CD8-positive, alpha-beta memory T cell (primary cell): ENCODE measurements at regions not wholly inside any gene's neighbourhood (a gene's known extent, or its start where the extent isn't known, plus 50 kb on each side); places are given as distances from the start of the nearest gene placed in this dataset.
A peak's percentile ranks its signal among the peaks of the same experiment; 100 is the strongest.

ENCODE experiments used
- CTCF ChIA-PET: fragments of 350-600 bp; sonication (Branson Sonifier 250); formaldehyde crosslinking; loops from one replicate; lab custom pipeline; 2021; ENCODE audit warnings: antibody characterized with exemption; lab: Charles Lee
- POLR2A ChIA-PET: fragments of 350-600 bp; sonication (Branson Sonifier 250); formaldehyde crosslinking; loops from one replicate; lab custom pipeline; 2021; ENCODE audit warnings: antibody characterized with exemption; lab: Charles Lee
- DNase-seq, 5 donors: peaks; one replicate each; pipeline versions ENCODE4 v3.0.0 to v3.0.0-alpha.2; 2020 to 2022; ENCODE audit warnings: mixed read lengths in 1 of 5
- H3K27ac ChIP-seq: one replicate; pipeline ENCODE4 v1.7.0; 2013; ENCODE audit warnings: low read depth, mild to moderate bottlenecking, low read length, moderate library complexity
- H3K27me3 ChIP-seq: 2 replicates; pipeline ENCODE4 v1.7.0; 2013; ENCODE audit warnings: low read length, mild to moderate bottlenecking; ENCODE audit not compliant: insufficient read depth, poor library complexity, severe bottlenecking
- H3K36me3 ChIP-seq: 2 replicates; pipeline ENCODE4 v1.7.0; 2013; ENCODE audit warnings: mild to moderate bottlenecking, low read length, moderate library complexity; ENCODE audit not compliant: insufficient read depth
- H3K4me1 ChIP-seq: 2 replicates; pipeline ENCODE4 v1.7.0; 2013; ENCODE audit warnings: mild to moderate bottlenecking, low read length, moderate library complexity; ENCODE audit not compliant: insufficient read depth
- H3K4me3 ChIP-seq: 2 replicates; pipeline ENCODE4 v1.7.0; 2013; ENCODE audit warnings: mild to moderate bottlenecking, low read length
- H3K9me3 ChIP-seq: 2 replicates; pipeline ENCODE4 v1.7.0; 2013; ENCODE audit warnings: mild to moderate bottlenecking, low read length
- H3K27ac Mint-ChIP-seq, 8 donors: one replicate each; pipeline ENCODE4 v1.8.0; 2020 to 2021; ENCODE audit warnings: mixed read lengths in 8 of 8, mild to moderate bottlenecking in 6 of 8, inconsistent platforms in 3 of 8, moderate library complexity in 3 of 8
- H3K27me3 Mint-ChIP-seq, 2 donors: one replicate each; pipeline ENCODE4 v1.8.0; 2020 to 2021; ENCODE audit warnings: mixed read lengths in 2 of 2, mild to moderate bottlenecking in 1 of 2, moderate library complexity in 1 of 2
- H3K36me3 Mint-ChIP-seq, 3 donors: one replicate each; pipeline ENCODE4 v1.8.0; 2020 to 2021; ENCODE audit warnings: mixed read lengths in 3 of 3, inconsistent platforms in 1 of 3, mild to moderate bottlenecking in 1 of 3
- H3K4me1 Mint-ChIP-seq, 3 donors: one replicate each; pipeline ENCODE4 v1.8.0; 2020 to 2021; ENCODE audit warnings: mixed read lengths in 3 of 3, inconsistent platforms in 1 of 3, mild to moderate bottlenecking in 1 of 3
- H3K4me3 Mint-ChIP-seq, 7 donors: one replicate each; pipeline ENCODE4 v1.8.0; 2020 to 2021; ENCODE audit warnings: mixed read lengths in 7 of 7, mild to moderate bottlenecking in 6 of 7, moderate library complexity in 4 of 7, inconsistent platforms in 2 of 7
- H3K9me3 Mint-ChIP-seq, 5 donors: one replicate each; pipeline ENCODE4 v1.8.0; 2020 to 2022; ENCODE audit warnings: mixed read lengths in 5 of 5, mild to moderate bottlenecking in 3 of 5, moderate library complexity in 2 of 5, inconsistent platforms in 1 of 5

DNA sequence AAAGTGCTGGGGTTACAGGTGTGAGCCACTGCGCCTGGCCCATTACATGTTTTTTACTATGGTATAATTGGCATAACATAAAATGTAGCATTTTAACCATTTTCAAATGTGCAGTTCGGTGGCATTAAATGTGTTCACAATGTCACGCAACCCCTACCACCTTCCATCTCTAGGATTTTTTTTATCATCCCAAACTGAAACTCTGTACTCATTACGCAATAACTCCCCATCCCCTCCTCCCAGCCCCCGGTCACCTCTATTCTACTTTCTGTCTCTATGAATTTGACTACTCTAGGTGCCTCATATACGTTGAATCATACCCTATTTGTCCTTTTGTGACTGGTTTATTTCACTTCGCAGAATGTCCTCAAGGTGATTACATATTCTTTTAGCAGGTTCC, 233.1 kb upstream of the ARID1B start:
- CTCF ChIA-PET = no interaction called here
- H3K36me3 ChIP-seq = no peaks in the 10 kb centered on the region
- POLR2A ChIA-PET = no interaction called here
- no peaks in the 10 kb centered on the region for H3K4me1 ChIP-seq
- Mint-ChIP-seq H3K36me3 (no peaks in the 10 kb centered on the region), H3K4me3 (no peak overlapping the region), H3K27me3 (peaks cover 9 to 25% of the 10 kb centered on the region in 2 donors), H3K27ac (no peak overlapping the region), H3K4me1 (no peaks in the 10 kb centered on the region), H3K9me3 (peaks cover 0 to 2% (median 0%) of the 10 kb centered on the region in 5 donors)
- H3K4me3 ChIP-seq = no peak overlapping the region
- no peak overlapping the region for H3K27ac ChIP-seq
- no peak for DNase-seq
- no peaks in the 10 kb centered on the region for H3K27me3 ChIP-seq
- H3K9me3 ChIP-seq = no peaks in the 10 kb centered on the region

DNA sequence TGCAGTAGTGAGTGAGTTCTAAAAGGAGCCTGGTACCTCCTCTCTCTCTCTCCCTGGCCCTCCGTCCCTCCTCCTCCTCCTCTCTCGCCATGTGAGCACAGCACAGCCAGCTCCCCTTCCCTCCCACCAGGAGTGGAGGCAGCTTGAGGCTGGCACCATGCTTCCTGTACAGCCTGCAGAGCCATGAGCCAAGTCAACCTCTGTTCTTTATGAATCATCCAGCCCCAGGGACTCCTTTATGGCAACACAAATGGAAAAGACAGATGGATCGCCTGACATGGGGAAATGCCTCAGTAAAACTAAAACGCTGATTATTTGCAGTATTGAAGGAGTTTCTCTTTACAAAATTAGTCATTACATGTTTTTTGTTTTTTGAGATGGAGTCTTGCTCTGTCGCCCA, 233.7 kb upstream of the ARID1B start:
- no peaks in the 10 kb centered on the region for H3K27me3 ChIP-seq
- H3K9me3 ChIP-seq = no peaks in the 10 kb centered on the region
- Mint-ChIP-seq H3K27me3 (peaks cover 9 to 25% of the 10 kb centered on the region in 2 donors), H3K27ac (no peak overlapping the region), H3K4me1 (no peaks in the 10 kb centered on the region), H3K9me3 (peaks cover 0 to 2% (median 0%) of the 10 kb centered on the region in 5 donors), H3K36me3 (no peaks in the 10 kb centered on the region), H3K4me3 (no peak overlapping the region)
- CTCF ChIA-PET = no interaction called here
- H3K4me1 ChIP-seq = no peaks in the 10 kb centered on the region
- no peak overlapping the region for H3K4me3 ChIP-seq
- H3K27ac ChIP-seq = no peak overlapping the region
- H3K36me3 ChIP-seq = no peaks in the 10 kb centered on the region
- POLR2A ChIA-PET = no interaction called here
- no peak for DNase-seq

GRCh38 chr6:156538875-156539660, 238.1 kb upstream of the ARID1B start:
- H3K4me1 Mint-ChIP-seq = no peaks in the 10 kb centered on the region
- no peaks in the 10 kb centered on the region for H3K36me3 Mint-ChIP-seq
- no peak overlapping the region for H3K27ac ChIP-seq
- DNase-seq = no peak
- H3K4me3 Mint-ChIP-seq = no peak overlapping the region
- CTCF ChIA-PET = no interaction called here
- H3K36me3 ChIP-seq = no peaks in the 10 kb centered on the region
- no peak overlapping the region for H3K4me3 ChIP-seq
- peaks cover 12 to 15% of the 10 kb centered on the region in 2 donors for H3K27me3 Mint-ChIP-seq
- no peaks in the 10 kb centered on the region for H3K4me1 ChIP-seq
- no peak overlapping the region for H3K27ac Mint-ChIP-seq
- POLR2A ChIA-PET = no interaction called here
- H3K27me3 ChIP-seq = no peaks in the 10 kb centered on the region
- H3K9me3 ChIP-seq = no peaks in the 10 kb centered on the region
- no peaks in the 10 kb centered on the region for H3K9me3 Mint-ChIP-seq

GRCh38 chr6:156534594-156534993, 242.6 kb upstream of the ARID1B start:
- H3K4me1 Mint-ChIP-seq = no peaks in the 10 kb centered on the region
- H3K4me3 Mint-ChIP-seq = no peak overlapping the region
- Histone ChIP-seq H3K27ac (no peak overlapping the region), H3K27me3 (no peaks in the 10 kb centered on the region), H3K9me3 (no peaks in the 10 kb centered on the region), H3K36me3 (no peaks in the 10 kb centered on the region), H3K4me1 (no peaks in the 10 kb centered on the region), H3K4me3 (no peak overlapping the region)
- H3K27me3 Mint-ChIP-seq = peaks cover 6 to 7% of the 10 kb centered on the region in 2 donors
- no peaks in the 10 kb centered on the region for H3K9me3 Mint-ChIP-seq
- CTCF ChIA-PET = no interaction called here
- DNase-seq = no peak
- peak overlapping the region in 1 of 8 donors; percentile 8 for H3K27ac Mint-ChIP-seq
- POLR2A ChIA-PET = no interaction called here
- H3K36me3 Mint-ChIP-seq = no peaks in the 10 kb centered on the region

DNA sequence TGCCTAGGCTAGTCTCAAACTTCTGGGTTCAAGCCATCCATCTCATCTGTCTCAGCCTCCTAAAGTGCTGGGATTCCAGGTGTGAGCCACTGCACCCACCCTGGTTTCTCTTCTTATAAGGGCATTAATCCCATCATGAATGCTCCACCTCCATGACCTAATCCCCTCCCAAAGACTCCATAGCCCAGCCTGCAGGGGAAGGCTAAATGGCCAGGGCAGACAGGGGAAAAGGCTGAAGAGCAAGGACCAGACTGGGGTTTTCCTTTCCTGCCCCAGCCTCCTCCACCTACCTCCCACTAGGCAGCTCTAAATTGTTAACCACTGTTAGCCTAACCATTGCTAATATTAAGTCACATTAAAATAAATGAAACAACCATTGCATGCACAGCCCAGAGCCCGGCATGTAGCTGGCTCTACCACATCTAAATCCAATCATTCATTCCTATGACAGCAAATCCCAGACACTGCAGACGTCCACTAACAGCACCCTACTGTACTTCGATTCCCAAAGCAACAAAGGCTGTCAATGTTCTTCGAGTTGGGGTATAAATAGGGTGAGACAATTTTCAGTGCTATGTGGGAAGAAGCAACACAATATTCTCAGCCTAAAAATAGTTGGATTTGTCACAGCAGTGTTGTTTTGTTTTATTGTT, 243.2 kb upstream of the ARID1B start:
- Mint-ChIP-seq H3K4me3 (no peak overlapping the region), H3K27me3 (peaks cover 7 to 8% of the 10 kb centered on the region in 2 donors), H3K36me3 (no peaks in the 10 kb centered on the region), H3K9me3 (no peaks in the 10 kb centered on the region), H3K4me1 (no peaks in the 10 kb centered on the region), H3K27ac (peak overlapping the region in 1 of 8 donors; percentile 7)
- no peaks in the 10 kb centered on the region for H3K4me1 ChIP-seq
- H3K27ac ChIP-seq = no peak overlapping the region
- no peak overlapping the region for H3K4me3 ChIP-seq
- H3K36me3 ChIP-seq = no peaks in the 10 kb centered on the region
- POLR2A ChIA-PET = no interaction called here
- CTCF ChIA-PET = no interaction called here
- no peaks in the 10 kb centered on the region for H3K27me3 ChIP-seq
- no peak for DNase-seq
- H3K9me3 ChIP-seq = no peaks in the 10 kb centered on the region

- Mint-ChIP-seq H3K4me3 (no peak overlapping the region), H3K36me3 (no peaks in the 10 kb centered on the region), H3K4me1 (no peaks in the 10 kb centered on the region), H3K27me3 (peaks cover 4 to 18% of the 10 kb centered on the region in 2 donors), H3K9me3 (no peaks in the 10 kb centered on the region), H3K27ac (no peak overlapping the region)
- Histone ChIP-seq H3K4me3 (no peak overlapping the region), H3K36me3 (no peaks in the 10 kb centered on the region), H3K27me3 (no peaks in the 10 kb centered on the region), H3K27ac (no peak overlapping the region), H3K4me1 (no peaks in the 10 kb centered on the region), H3K9me3 (no peaks in the 10 kb centered on the region)
- CTCF ChIA-PET = no interaction called here
- no peak for DNase-seq
- POLR2A ChIA-PET = no interaction called here
Measured at GRCh38 chr6:156526081-156526480, 251.1 kb upstream of the ARID1B start.

DNA sequence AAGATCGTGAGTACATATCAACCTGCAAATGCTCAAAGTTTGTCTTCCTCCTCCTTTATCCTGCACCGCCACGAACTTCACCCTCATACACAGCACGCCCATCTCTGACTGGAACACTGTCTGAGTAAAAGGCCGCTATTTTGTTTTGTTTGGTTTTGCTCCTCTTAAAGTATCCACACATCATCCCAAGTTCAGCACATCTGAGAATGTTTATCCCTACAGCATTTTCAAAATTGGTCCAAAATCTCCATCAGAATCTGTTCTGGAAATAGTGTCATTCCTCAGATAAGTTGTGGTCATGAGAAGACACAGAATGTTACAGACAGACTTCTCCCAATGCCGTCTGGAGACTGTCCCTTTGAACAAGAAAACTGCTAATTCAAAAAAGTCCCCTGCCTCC, 251.6 kb upstream of the ARID1B start:
- no peaks in the 10 kb centered on the region for H3K4me1 ChIP-seq
- Mint-ChIP-seq H3K36me3 (no peaks in the 10 kb centered on the region), H3K4me3 (no peak overlapping the region), H3K4me1 (no peaks in the 10 kb centered on the region), H3K9me3 (no peaks in the 10 kb centered on the region), H3K27me3 (peaks cover 4 to 18% of the 10 kb centered on the region in 2 donors), H3K27ac (no peak overlapping the region)
- DNase-seq = no peak
- ChIA-PET POLR2A (no interaction called here), CTCF (no interaction called here)
- no peaks in the 10 kb centered on the region for H3K36me3 ChIP-seq
- H3K4me3 ChIP-seq = no peak overlapping the region
- H3K27me3 ChIP-seq = no peaks in the 10 kb centered on the region
- H3K27ac ChIP-seq = no peak overlapping the region
- no peaks in the 10 kb centered on the region for H3K9me3 ChIP-seq

DNA sequence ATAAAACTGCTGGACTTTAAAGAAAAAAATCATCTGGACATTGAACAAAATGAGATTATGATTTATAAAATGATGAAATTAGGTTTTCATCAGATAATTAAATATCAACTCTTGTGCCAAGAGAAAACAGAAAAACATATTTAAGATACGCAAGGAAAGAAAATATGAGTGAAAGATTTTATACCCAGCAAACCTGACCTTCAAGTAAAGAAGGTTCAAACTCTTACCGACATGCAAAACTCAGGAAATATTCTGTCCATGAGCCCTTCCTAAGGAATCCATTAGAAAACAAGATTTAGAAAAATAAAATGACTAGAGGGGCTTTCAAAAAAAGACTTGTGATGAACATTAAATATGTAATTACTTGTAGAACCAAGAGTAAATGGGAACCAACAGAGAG, 257.2 kb upstream of the ARID1B start:
- POLR2A ChIA-PET = no interaction called here
- Mint-ChIP-seq H3K27ac (no peak overlapping the region), H3K36me3 (peaks cover 0 to 9% (median 0%) of the 10 kb centered on the region in 3 donors), H3K27me3 (peaks cover 15 to 36% of the 10 kb centered on the region in 2 donors), H3K9me3 (peaks cover 3 to 12% (median 6%) of the 10 kb centered on the region in 5 donors), H3K4me3 (no peak overlapping the region), H3K4me1 (no peaks in the 10 kb centered on the region)
- Histone ChIP-seq H3K4me1 (no peaks in the 10 kb centered on the region), H3K27ac (no peak overlapping the region), H3K36me3 (no peaks in the 10 kb centered on the region), H3K4me3 (no peak overlapping the region), H3K27me3 (no peaks in the 10 kb centered on the region), H3K9me3 (no peaks in the 10 kb centered on the region)
- no peak for DNase-seq
- CTCF ChIA-PET = no interaction called here
